ENCODE measurements at regions not wholly inside any gene's neighbourhood (a gene's known extent, or its start where the extent isn't known, plus 50 kb on each side); places are given as distances from the start of the nearest gene placed in this dataset.
"Not testable (repeated sequence)": the region's sequence is repeated elsewhere in the genome, so short reads cannot be mapped to it uniquely, and the experiment has no call there.

DNA sequence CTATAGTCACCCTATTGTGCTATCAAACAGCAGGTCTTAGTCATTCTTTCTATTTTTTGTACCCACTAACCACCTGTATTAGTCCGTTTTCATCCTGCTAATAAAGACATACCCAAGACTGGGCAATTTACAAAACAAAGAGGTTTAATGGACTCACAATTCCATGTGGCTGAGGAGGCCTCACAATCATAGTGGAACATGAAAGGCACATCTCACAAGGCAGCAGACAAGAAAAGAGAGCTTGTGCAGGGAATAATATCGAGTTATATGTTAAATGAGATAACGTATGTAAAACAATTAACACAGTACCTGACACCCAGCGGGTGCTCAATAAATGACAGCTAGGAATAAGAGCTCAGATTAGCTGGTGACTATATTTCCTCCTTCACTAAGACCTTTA lies 88.1 kb upstream of the WDR44 start:
- DNase-seq (ENCODE audit: low spot score), result no peak

GRCh38 chrX:118259213-118259612 lies 86.7 kb upstream of the WDR44 start:
- DNase-seq (ENCODE audit: low spot score), result no peak

- no peak for DNase-seq (ENCODE audit: low spot score)
Measured at GRCh38 chrX:118261151-118261550, 84.8 kb upstream of the WDR44 start.

DNA sequence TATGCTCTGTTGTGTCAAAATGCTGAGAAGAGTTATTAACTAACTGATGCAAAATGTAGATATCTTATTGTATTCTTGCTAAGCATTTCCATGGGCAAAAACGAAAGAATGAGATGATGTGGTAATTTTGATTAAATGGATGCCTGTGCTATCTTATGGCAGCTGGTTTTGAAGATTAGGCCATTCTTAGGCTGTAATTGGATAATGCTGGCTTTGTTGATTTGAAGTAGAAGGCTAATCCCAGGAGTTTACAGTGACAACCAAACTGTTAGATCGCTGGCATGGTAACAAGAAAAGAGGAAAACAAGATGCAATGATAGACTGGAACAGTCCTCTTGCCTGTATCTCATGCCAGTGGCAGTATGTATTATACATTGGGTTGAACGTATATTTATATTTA lies 74.1 kb upstream of the WDR44 start:
- DNase-seq (ENCODE audit: low spot score), result no peak

- DNase-seq (ENCODE audit: low spot score), result no peak
Measured at GRCh38 chrX:118272242-118272641, 73.7 kb upstream of the WDR44 start.

GRCh38 chrX:118286066-118286762 lies 59.7 kb upstream of the WDR44 start:
- DNase-seq (ENCODE audit: low spot score), result no peak

DNA sequence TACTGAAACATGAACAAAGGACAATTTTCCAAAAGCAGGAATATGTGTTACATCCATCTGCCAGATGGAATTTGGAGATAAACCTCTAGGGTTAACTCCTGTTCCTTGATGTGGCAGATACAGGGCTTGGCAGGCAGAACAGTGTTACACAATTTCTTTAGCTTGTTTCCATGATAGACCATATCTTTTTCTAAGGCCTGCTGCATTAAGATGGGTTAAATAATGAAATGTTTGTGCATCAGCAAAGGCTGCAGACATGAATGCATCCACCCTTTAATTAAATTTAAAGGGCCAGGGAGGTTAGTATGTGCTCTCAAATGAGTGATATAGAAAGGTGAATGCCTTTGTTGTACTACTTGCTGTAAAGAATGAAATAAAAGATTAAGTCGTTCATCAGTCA lies 50.1 kb upstream of the WDR44 start:
- DNase-seq (ENCODE audit: low spot score), result not testable (repeated sequence)
